Hepatocyte (in vitro differentiated cells): ENCODE measurements at regions not wholly inside any gene's neighbourhood (a gene's known extent, or its start where the extent isn't known, plus 50 kb on each side); places are given as distances from the start of the nearest gene placed in this dataset.

ENCODE experiments used
- EZH2 ChIP-seq: fragments of 200-600 bp; sonication (generic); IDR thresholded peaks from 2 replicates; pipeline ENCODE4 v1.6.1; 2016; ENCODE audit warnings: antibody characterized with exemption, mild to moderate bottlenecking, borderline replicate concordance
- EZH2phosphoT487 ChIP-seq: fragments of 200-600 bp; sonication (generic); IDR thresholded peaks from one replicate; pipeline ENCODE4 v1.6.1; 2018; ENCODE audit warnings: antibody characterized with exemption, mild to moderate bottlenecking, low read depth, moderate library complexity; ENCODE audit not compliant: unreplicated experiment, severe bottlenecking
- TF ChIP-seq, protein P1 (sequence below): fragments of 200-600 bp; sonication (generic); IDR thresholded peaks from 2 replicates; pipeline ENCODE4 v1.5.1; 2016; ENCODE audit warnings: antibody characterized with exemption, mild to moderate bottlenecking; ENCODE audit not compliant: poor library complexity

GRCh38 chr13:38563739-38564138 is 123.1 kb upstream of the FREM2 start:
- TF ChIP-seq, protein P1, sequence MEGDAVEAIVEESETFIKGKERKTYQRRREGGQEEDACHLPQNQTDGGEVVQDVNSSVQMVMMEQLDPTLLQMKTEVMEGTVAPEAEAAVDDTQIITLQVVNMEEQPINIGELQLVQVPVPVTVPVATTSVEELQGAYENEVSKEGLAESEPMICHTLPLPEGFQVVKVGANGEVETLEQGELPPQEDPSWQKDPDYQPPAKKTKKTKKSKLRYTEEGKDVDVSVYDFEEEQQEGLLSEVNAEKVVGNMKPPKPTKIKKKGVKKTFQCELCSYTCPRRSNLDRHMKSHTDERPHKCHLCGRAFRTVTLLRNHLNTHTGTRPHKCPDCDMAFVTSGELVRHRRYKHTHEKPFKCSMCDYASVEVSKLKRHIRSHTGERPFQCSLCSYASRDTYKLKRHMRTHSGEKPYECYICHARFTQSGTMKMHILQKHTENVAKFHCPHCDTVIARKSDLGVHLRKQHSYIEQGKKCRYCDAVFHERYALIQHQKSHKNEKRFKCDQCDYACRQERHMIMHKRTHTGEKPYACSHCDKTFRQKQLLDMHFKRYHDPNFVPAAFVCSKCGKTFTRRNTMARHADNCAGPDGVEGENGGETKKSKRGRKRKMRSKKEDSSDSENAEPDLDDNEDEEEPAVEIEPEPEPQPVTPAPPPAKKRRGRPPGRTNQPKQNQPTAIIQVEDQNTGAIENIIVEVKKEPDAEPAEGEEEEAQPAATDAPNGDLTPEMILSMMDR = no peak
- no peak for TF ChIP-seq EZH2
- TF ChIP-seq EZH2phosphoT487 = no peak
